ENCODE measurements at regions not wholly inside any gene's neighbourhood (a gene's known extent, or its start where the extent isn't known, plus 50 kb on each side); places are given as distances from the start of the nearest gene placed in this dataset.
A peak's percentile ranks its signal among the peaks of the same experiment; 100 is the strongest.
"Not testable (repeated sequence)": the region's sequence is repeated elsewhere in the genome, so short reads cannot be mapped to it uniquely, and the experiment has no call there.

DNA sequence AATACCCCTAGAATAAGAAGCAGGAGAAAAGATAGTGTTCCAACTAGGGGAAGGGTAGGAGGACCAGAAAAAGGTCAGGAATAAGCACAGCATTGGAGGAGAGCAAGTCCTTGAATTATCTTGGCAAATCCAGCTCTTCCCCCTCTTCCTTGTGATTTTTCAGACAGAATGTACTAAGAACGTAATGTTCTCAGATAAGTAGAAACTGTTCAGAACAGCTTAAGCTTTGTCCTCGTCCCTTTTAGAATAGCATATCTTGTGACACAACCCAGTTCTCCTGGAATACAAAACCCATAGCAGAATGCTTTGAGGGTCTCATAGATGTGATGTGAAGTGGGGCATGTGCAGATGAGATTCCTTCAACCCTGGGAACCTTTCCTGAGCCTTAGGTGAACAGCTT lies 97.4 kb downstream of the EMB start:
- no peak for DNase-seq

DNA sequence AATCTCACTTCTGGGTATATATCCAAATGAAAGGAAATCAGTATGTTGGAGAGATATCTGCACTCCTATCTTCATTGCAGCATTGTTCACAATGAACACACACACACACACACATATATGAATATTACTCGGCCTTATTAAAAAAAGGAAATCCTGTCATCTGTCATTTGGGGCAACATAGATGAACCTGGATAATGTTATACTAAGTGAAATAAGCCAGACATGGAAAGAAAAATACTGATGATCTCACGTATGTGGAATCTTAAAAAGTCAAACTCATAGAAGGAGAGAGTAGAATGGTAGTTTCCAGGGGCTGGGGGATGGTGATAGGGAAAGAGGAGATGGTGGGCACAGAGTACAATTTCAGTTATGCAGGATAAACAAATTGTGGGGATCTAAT lies 100.3 kb downstream of the EMB start:
- DNase-seq, result no peak

GRCh38 chr5:50330633-50331032 lies 110.5 kb downstream of the EMB start:
- not testable (repeated sequence) for DNase-seq

- no peak for DNase-seq
Observed at GRCh38 chr5:50328193-50328729, 112.8 kb downstream of the EMB start.

- peak; percentile 63 for DNase-seq
Observed at GRCh38 chr5:50325237-50325832, 115.8 kb downstream of the EMB start.

GRCh38 chr5:50320131-50320749 lies 120.8 kb downstream of the EMB start:
- peak; percentile 9 for DNase-seq

DNA sequence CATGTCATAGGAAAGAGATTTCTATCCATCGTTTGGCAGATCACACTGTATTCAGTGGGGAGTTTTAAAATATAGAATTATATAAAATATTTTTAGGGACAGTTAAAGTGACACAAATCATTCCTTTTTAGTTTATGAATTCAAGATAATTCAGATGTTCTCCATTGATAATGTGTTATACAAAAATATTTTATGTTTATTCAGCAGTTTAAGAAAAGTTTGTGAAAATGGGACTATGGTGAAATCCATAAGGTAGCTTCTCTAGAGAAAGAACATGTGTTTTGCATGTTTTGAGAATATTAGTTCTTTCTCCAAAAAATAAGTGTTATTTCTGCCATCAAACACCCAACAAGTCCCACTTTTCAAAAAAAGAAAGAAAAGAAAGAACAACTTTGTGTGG lies 122.9 kb downstream of the EMB start:
- no peak for DNase-seq

GRCh38 chr5:50306488-50306887 lies 134.6 kb downstream of the EMB start:
- not testable (repeated sequence) for DNase-seq

GRCh38 chr5:50302815-50303490 lies 138.1 kb downstream of the EMB start:
- no peak for DNase-seq

DNA sequence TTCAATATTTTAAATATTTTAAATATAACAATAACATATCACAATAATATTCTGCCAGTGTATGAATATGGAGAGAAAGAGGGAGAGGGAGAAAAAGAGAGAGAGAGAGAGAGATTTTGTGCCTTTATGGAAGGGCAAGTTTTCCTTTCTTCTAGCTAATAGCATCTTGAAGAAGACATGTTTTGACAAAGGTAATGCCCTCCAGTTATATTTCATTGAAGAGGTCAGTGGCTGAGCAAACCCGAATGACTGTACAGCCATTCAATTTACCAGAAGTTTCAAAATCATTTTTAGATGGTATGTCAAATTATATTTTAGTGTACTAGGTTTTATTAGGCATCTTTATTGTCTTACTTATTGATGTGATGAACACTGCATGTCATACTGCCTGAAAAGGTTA lies 139.3 kb downstream of the EMB start:
- no peak for DNase-seq

- no peak for DNase-seq
Observed at GRCh38 chr5:50300878-50301277, 140.2 kb downstream of the EMB start.

DNA sequence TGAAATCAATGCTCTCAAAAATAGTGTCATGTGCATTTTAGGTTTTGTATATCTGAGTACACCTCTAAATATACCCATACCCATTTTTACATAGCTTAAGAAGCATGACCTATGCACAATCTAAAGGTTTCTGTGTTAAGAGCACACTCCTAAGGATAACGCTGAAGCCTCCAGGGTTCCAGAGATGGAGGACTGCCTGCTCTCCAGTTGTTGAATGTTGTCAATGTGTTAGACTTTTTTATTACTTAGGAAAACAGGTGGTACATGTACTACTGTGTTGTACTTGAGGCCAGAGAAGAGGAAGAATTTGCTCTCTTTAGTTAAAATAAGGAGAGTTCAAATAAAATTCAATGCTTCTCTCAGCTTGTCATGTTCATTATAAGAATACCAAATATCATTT lies 141.2 kb downstream of the EMB start:
- DNase-seq, result no peak

- DNase-seq, result no peak
Observed at GRCh38 chr5:50292735-50293394, 148.2 kb downstream of the EMB start.

DNA sequence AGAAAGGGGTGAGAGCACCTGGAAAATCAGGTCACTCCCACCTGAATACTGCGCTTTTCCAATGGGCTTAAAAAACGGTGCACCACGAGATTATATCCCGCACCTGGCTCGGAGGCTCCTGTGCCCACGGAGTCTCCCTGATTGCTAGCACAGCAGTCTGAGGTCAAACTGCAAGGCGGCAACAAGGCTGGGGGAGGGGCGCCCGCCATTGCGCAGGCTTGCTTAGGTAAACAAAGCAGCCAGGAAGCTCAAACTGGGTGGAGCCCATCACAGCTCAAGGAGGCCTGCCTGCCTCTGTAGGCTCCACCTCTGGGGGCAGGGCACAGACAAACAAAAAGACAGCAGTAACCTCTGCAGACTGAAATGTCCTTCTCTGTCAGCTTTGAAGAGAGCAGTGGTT lies 160.6 kb downstream of the EMB start:
- DNase-seq, result not testable (repeated sequence)

All from hematopoietic multipotent progenitor cell treated with erythropoietin and hydrocortisone succinate and interleukin-3 and kit ligand, for 4 days (in vitro differentiated cells).